HG02623 (cell line): ENCODE measurements at regions not wholly inside any gene's neighbourhood (a gene's known extent, or its start where the extent isn't known, plus 50 kb on each side); places are given as distances from the start of the nearest gene placed in this dataset.
"Not testable (repeated sequence)": the region's sequence is repeated elsewhere in the genome, so short reads cannot be mapped to it uniquely, and the experiment has no call there.

Experiments
- ATAC-seq: cut with Tn5 transposase; IDR thresholded peaks from one replicate; pipeline ENCODE4 v1.9.1; 2021; ENCODE audit warnings: moderate library complexity; ENCODE audit not compliant: unreplicated experiment

- not testable (repeated sequence) for ATAC-seq
Observed at GRCh38 chr12:18840997-18841396, 103.1 kb downstream of the CAPZA3 start.

GRCh38 chr12:18849080-18849479 is 111.2 kb downstream of the CAPZA3 start:
- no peak for ATAC-seq

- no peak for ATAC-seq
Observed at GRCh38 chr12:18849761-18850160, 111.8 kb downstream of the CAPZA3 start.

GRCh38 chr12:18850752-18851151 is 112.8 kb downstream of the CAPZA3 start:
- no peak for ATAC-seq

GRCh38 chr12:18851271-18851670 is 113.4 kb downstream of the CAPZA3 start:
- ATAC-seq, result no peak

GRCh38 chr12:18853570-18854366 is 115.8 kb downstream of the CAPZA3 start:
- no peak for ATAC-seq

GRCh38 chr12:18857656-18858055 is 119.7 kb downstream of the CAPZA3 start:
- ATAC-seq, result no peak

- no peak for ATAC-seq
Observed at GRCh38 chr12:18859400-18859799, 121.5 kb downstream of the CAPZA3 start.

- ATAC-seq, result no peak
Observed at GRCh38 chr12:18861287-18861858, 123.5 kb downstream of the CAPZA3 start.

GRCh38 chr12:18863769-18864500 is 126.0 kb downstream of the CAPZA3 start:
- no peak for ATAC-seq

GRCh38 chr12:18864900-18865561 is 127.1 kb downstream of the CAPZA3 start:
- no peak for ATAC-seq

- ATAC-seq, result no peak
Observed at GRCh38 chr12:18868717-18869116, 130.8 kb downstream of the CAPZA3 start.

- ATAC-seq, result no peak
Observed at GRCh38 chr12:18872770-18873169, 134.9 kb downstream of the CAPZA3 start.

GRCh38 chr12:18878676-18879180 is 140.8 kb downstream of the CAPZA3 start:
- no peak for ATAC-seq

- no peak for ATAC-seq
Observed at GRCh38 chr12:18882690-18883089, 144.8 kb downstream of the CAPZA3 start.

GRCh38 chr12:18886962-18887361 is 149.0 kb downstream of the CAPZA3 start:
- ATAC-seq, result no peak

- ATAC-seq, result no peak
Observed at GRCh38 chr12:18887368-18887767, 149.4 kb downstream of the CAPZA3 start.

GRCh38 chr12:18888047-18888446 is 150.1 kb downstream of the CAPZA3 start:
- ATAC-seq, result no peak

GRCh38 chr12:18890621-18891020 is 152.7 kb downstream of the CAPZA3 start:
- not testable (repeated sequence) for ATAC-seq

GRCh38 chr12:18895540-18895939 is 157.6 kb downstream of the CAPZA3 start:
- ATAC-seq, result no peak

GRCh38 chr12:18895946-18896345 is 158.0 kb downstream of the CAPZA3 start:
- no peak for ATAC-seq
